Astrocyte of the spinal cord (primary cell): ENCODE measurements at regions not wholly inside any gene's neighbourhood (a gene's known extent, or its start where the extent isn't known, plus 50 kb on each side); places are given as distances from the start of the nearest gene placed in this dataset.
A peak's percentile ranks its signal among the peaks of the same experiment; 100 is the strongest.

ENCODE experiments used
- DNase-seq: peaks from one replicate; pipeline ENCODE4 v3.0.0; 2011; ENCODE audit warnings: low read depth, low spot score
- H3K4me3 ChIP-seq: 2 replicates; pipeline ENCODE4 v1.5.1; 2011; ENCODE audit warnings: low read depth, mild to moderate bottlenecking, low read length, moderate library complexity
- in situ Hi-C: cut with HindIII; loops from 2 replicates; pipeline ENCODE4 v1.10.0; 2017; ENCODE audit warnings: low sequenced_read_pairs
- TF ChIP-seq, protein P1 (sequence below): IDR thresholded peaks from 2 replicates; pipeline ENCODE4 v1.5.1; 2012; ENCODE audit warnings: low read depth, mild to moderate bottlenecking, low read length, inconsistent platforms

DNA sequence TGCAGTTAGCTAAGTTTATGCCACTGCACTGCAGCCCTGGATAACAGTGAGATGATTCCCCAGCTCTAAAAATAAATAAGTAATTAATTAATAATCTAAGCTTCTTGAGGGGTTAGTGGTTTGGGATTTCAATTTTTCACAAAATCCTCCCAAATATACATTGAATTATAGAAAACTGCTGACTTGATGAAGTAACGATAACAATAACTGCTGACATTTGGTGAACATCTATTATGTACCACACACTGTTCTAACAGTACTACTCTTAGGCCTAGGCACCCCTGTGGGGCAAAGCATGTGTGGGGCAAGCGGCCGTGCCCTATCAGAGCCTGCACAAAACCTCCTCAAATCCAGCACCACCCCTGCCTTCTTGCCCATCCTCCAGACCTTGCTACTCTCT lies 245.8 kb upstream of the EPHA4 start:
- no peak overlapping the region for H3K4me3 ChIP-seq
- TF ChIP-seq, protein P1, sequence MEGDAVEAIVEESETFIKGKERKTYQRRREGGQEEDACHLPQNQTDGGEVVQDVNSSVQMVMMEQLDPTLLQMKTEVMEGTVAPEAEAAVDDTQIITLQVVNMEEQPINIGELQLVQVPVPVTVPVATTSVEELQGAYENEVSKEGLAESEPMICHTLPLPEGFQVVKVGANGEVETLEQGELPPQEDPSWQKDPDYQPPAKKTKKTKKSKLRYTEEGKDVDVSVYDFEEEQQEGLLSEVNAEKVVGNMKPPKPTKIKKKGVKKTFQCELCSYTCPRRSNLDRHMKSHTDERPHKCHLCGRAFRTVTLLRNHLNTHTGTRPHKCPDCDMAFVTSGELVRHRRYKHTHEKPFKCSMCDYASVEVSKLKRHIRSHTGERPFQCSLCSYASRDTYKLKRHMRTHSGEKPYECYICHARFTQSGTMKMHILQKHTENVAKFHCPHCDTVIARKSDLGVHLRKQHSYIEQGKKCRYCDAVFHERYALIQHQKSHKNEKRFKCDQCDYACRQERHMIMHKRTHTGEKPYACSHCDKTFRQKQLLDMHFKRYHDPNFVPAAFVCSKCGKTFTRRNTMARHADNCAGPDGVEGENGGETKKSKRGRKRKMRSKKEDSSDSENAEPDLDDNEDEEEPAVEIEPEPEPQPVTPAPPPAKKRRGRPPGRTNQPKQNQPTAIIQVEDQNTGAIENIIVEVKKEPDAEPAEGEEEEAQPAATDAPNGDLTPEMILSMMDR, result no peak
- in situ Hi-C loops, result no loop called here
- DNase-seq, result no peak

- in situ Hi-C loops, result no loop called here
- DNase-seq, result peak; percentile 45
- TF ChIP-seq, protein P1, result no peak
- H3K4me3 ChIP-seq, result no peak overlapping the region
These were observed 244.9 kb upstream of the EPHA4 start for GRCh38 chr2:221817052-221817451.

GRCh38 chr2:221816566-221816965 lies 244.5 kb upstream of the EPHA4 start:
- DNase-seq, result no peak

GRCh38 chr2:221810650-221811049 lies 238.5 kb upstream of the EPHA4 start:
- TF ChIP-seq, protein P1, result no peak
- in situ Hi-C loops, result no loop called here
- no peak overlapping the region for H3K4me3 ChIP-seq
- DNase-seq, result no peak

More at GRCh38 chr2:221816566-221816965, 244.5 kb upstream of the EPHA4 start:
- H3K4me3 ChIP-seq, result no peak overlapping the region
- TF ChIP-seq, protein P1, result no peak
- in situ Hi-C loops, result no loop called here

- no peak overlapping the region for H3K4me3 ChIP-seq
- DNase-seq, result no peak
- in situ Hi-C loops, result no loop called here
- TF ChIP-seq, protein P1, result no peak
These were observed 238.1 kb upstream of the EPHA4 start for GRCh38 chr2:221810245-221810644.

DNA sequence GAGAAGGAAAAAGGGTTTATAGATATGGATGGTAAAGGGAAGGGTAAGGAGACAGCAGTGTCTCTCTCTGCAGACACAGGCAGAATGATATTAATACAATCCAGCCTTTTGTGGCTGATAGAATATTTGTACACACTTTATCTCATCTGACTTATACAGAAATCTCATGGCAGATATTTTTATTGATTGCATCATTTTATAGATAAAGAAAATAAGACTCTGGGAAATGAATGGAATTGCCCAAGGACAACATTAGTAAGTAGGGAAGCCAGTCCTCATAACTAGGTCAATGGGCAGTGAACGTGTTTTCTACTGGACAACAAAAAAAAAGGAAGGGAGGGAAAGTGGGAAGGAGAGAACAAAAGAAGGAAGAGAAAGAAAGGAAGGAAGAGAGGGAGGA lies 236.4 kb upstream of the EPHA4 start:
- TF ChIP-seq, protein P1, result no peak
- DNase-seq, result no peak
- no peak overlapping the region for H3K4me3 ChIP-seq
- in situ Hi-C loops, result no loop called here

DNA sequence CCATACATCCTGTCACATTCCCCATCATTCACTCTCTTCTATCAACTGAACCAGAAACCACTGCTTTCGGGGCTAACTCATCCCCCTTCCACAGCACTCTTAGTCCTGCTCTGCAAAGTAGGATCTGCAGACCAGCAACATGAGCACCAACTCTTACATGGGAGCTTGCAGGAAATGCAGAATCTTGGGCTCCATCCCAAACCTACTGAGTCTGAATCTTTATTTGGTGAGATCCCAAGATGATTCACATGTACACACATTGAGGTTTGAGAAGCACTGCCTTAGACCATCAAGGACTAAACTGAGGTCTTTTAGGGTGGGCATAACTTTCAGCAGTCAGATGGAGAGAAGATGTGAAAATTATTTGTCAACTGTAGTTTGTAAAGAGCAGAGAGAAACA lies 235.6 kb upstream of the EPHA4 start:
- DNase-seq, result peak; percentile 27
- TF ChIP-seq, protein P1, result no peak
- no peak overlapping the region for H3K4me3 ChIP-seq
- in situ Hi-C loops, result no loop called here
